D721Med (cell line): ENCODE measurements at regions not wholly inside any gene's neighbourhood (a gene's known extent, or its start where the extent isn't known, plus 50 kb on each side); places are given as distances from the start of the nearest gene placed in this dataset.
"Not testable (repeated sequence)": the region's sequence is repeated elsewhere in the genome, so short reads cannot be mapped to it uniquely, and the experiment has no call there.

Source experiments
- DNase-seq: peaks from one replicate; pipeline ENCODE4 v3.0.0; 2011; ENCODE audit warnings: low spot score; ENCODE audit not compliant: insufficient read length
- FAIRE-seq: peaks from 2 replicates; lab custom pipeline; 2011; peaks lifted over from hg19 to GRCh38; lab: Jason Lieb, UNC
- CTCF ChIP-seq: IDR thresholded peaks from 2 replicates; pipeline ENCODE4 v1.5.1; 2012; ENCODE audit warnings: mild to moderate bottlenecking, control low read depth; ENCODE audit not compliant: insufficient read depth; ENCODE audit errors: missing control alignments

- no peak for FAIRE-seq
- DNase-seq, result no peak
Observed at GRCh38 chr2:7749895-7750559, 832.8 kb downstream of the RNF144A start.

GRCh38 chr2:7752291-7752690, 835.1 kb downstream of the RNF144A start:
- DNase-seq (no peak), FAIRE-seq (no peak)
- no peak for TF ChIP-seq CTCF

More at GRCh38 chr2:7749895-7750559, 832.8 kb downstream of the RNF144A start:
- TF ChIP-seq CTCF, result no peak

GRCh38 chr2:7753777-7754176, 836.6 kb downstream of the RNF144A start:
- no peak for TF ChIP-seq CTCF
- no peak for FAIRE-seq
- no peak for DNase-seq

GRCh38 chr2:7755879-7756278, 838.7 kb downstream of the RNF144A start:
- no peak for FAIRE-seq
- DNase-seq, result no peak
- no peak for TF ChIP-seq CTCF

- DNase-seq, result no peak
- no peak for FAIRE-seq
- no peak for TF ChIP-seq CTCF
Observed at GRCh38 chr2:7758073-7758759, 841.0 kb downstream of the RNF144A start.

GRCh38 chr2:7759898-7760297, 842.7 kb downstream of the RNF144A start:
- DNase-seq, result no peak
- FAIRE-seq, result no peak
- TF ChIP-seq CTCF, result no peak

- not testable (repeated sequence) for FAIRE-seq, DNase-seq
Observed at GRCh38 chr2:7763418-7763817, 846.2 kb downstream of the RNF144A start.
